GM12873 (cell line): ENCODE measurements at regions not wholly inside any gene's neighbourhood (a gene's known extent, or its start where the extent isn't known, plus 50 kb on each side); places are given as distances from the start of the nearest gene placed in this dataset.

ENCODE experiments used
- TF ChIP-seq, protein P1 (sequence below): IDR thresholded peaks from 2 replicates; pipeline ENCODE4 v1.5.1; 2012; ENCODE audit warnings: low read depth, mild to moderate bottlenecking, moderate library complexity, low read length, control low read depth; ENCODE audit not compliant: insufficient read depth; ENCODE audit errors: missing control alignments

DNA sequence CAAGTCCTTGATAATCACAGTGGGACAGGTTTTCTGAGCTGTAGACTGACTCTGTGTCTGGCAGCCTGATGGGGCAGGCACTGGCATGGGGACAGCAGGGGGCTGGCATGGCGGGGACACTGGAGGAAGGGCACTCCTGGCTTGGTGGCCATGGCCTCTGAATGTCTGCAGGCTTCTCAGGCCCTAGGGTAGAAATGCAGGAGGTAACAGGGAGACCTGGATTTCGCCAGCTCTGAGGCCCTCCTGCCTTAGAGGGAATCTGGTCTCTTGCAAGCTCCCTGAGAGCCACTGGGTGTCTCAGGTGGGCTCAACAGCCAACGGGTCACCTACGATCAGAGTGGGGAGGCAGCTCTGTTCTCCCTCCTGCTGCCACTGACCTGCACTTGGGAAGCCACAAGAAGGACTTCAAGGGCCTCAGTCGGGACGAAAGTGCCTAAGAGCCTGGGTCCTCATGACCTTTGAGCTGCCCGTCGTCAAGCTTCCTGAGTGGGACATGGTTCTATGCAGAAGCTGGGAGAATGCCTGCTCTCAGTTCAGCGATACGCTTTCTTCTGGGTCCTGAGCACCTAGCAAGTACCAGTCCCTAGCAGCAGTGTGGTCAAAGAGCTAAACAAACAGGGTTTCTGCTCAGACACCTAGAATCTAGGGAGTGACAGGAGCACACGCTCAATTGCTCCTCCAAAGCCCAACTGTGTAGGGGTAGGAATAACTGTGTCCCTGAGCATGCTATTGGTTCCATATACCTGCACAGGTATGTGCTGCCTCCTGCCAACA, 569.0 kb downstream of the PTPRU start:
- TF ChIP-seq, protein P1, sequence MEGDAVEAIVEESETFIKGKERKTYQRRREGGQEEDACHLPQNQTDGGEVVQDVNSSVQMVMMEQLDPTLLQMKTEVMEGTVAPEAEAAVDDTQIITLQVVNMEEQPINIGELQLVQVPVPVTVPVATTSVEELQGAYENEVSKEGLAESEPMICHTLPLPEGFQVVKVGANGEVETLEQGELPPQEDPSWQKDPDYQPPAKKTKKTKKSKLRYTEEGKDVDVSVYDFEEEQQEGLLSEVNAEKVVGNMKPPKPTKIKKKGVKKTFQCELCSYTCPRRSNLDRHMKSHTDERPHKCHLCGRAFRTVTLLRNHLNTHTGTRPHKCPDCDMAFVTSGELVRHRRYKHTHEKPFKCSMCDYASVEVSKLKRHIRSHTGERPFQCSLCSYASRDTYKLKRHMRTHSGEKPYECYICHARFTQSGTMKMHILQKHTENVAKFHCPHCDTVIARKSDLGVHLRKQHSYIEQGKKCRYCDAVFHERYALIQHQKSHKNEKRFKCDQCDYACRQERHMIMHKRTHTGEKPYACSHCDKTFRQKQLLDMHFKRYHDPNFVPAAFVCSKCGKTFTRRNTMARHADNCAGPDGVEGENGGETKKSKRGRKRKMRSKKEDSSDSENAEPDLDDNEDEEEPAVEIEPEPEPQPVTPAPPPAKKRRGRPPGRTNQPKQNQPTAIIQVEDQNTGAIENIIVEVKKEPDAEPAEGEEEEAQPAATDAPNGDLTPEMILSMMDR, result no peak

DNA sequence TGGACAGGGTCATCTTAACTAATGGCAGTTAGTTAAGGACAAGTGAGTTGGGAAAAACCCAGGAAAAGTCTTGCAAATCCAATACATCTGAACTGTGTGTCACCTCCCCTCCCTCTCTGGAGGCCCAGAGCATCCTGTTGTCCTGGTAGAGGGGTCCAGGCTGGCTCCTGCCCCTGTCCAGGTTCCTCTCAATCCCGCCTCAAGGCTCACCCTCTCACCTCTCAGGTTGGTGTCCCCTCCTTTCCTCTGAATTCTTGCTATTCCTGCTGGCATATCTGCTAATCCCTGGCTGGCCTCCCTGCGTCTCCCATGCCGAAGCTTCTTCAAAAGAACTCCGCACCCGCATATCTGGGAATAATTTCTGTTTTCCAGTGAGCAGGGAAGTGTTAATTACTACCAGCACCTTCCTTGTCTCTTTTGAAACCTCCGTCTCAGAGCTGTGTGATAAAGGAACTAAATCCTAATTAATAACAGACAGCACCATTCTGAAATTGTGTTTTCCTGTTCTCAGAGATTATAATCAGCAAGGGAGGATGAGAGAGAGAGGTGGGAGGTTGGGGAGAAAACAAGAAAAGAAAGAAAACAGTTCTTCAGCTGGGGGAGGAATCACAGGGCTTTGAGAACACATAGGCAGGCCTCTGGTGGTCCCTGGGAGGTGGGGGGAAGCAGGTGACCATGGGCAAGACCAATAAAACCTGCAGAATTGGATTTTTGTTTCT, 568.0 kb downstream of the PTPRU start:
- TF ChIP-seq, protein P1, result no peak

DNA sequence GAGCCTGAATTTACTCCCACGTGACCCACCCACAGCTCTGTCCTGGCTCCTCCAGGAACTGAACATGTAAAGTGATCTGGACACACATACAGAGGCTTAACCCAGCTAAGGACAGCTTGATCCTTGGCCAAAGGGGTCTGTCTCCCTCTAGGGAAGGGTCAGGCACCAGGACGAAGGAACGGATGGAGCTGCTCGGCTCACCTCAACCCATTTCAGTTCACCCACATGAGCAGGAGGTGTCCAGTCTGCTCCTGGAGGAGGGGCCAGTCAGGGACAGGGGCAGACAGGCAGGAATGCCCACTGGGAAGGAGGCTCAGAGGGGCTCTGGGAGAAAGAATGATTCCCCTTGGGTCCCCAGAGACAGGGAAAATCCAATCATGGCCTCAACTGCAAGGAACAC, 567.2 kb downstream of the PTPRU start:
- TF ChIP-seq, protein P1, result no peak

DNA sequence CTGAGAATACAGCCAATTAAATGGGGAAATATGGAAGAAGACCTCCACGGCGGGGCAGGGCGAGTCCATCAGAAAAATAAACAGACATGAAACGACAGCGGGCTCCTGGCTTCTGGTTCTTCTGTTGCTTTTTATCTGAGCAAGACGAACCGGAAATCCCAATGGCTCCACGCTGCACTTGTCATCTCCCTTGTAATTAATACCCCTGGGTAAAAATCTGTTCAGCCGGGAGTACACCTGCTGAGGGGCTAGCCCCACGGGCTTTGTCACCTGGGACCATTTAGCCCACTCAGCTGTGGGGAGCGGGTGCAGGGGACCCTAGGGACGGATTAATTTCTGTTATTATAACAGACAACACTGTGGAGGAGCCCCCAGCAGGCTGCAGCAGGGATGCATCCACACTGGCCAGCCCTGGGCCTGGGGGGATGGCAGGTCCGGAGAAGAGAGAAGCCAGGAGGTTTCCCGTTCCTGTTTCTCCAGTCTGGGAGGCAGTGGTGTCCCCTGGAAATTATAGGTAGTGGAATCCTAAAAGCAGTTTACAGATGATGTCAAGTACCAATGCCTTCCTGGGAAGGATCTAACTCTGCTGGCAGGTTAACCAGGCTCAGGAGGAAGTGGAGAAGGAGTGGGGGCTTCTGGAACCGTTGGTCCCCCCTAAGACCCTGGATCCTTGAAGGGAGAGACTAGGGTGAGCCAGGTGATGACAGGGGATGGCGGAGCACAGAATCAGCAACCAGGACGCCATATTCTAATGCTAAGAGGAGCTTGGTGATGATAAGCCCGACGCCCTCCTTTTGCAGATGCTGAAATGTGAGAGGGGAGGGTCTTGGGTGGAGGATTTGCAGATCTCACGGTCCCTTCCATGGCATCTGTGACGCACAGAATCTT, 566.1 kb downstream of the PTPRU start:
- TF ChIP-seq, protein P1, result no peak

DNA sequence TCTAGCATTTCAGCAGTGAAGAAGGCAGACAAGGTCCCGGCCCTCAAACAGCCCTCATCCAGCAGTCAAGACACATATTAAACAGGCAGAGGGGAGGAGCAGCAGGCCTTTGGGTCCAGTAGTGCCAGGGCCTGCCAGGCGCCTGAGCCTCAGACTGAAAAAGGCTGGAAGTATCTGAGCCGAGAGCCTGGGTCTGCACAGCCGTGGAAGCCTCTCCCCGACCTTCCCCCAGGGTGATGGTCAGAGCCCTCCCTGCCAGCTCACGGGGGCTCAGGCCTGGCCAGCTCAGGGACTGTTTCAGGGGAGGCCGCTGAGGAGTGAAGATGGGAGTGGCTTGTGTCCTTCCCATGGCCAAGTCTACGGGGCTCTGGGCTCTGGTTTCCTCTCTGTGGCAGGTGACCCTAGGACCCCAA, 565.2 kb downstream of the PTPRU start:
- TF ChIP-seq, protein P1, result no peak

DNA sequence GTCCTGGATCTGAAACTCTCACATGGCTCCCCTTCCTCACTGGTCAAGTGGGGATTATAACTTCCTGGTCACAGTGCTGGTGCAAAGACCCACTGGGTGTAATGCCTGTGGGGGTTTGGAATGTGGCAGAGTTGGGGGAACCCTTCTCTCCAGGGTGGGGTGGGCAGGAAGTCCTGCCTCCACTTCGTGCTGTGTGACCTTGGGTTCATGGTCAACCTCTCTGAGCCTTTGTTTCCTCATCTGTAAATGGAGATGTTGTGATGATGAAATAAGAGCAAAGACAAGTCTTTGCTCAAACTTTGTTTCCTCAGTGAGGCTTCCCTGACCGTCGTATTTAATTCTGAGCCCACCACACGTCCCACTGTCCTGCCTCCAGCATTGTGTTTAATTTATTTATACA, 564.7 kb downstream of the PTPRU start:
- TF ChIP-seq, protein P1, result no peak
